Lower leg skin (tissue), 3 donors: ENCODE measurements at regions not wholly inside any gene's neighbourhood (a gene's known extent, or its start where the extent isn't known, plus 50 kb on each side); places are given as distances from the start of the nearest gene placed in this dataset.

ENCODE experiments used
- CTCF ChIP-seq, 3 donors: fragments of 450-650 bp; IDR thresholded peaks; one replicate each; pipeline ENCODE4 v1.5.1; 2016; ENCODE audit warnings: antibody characterized with exemption in 3 of 3, mild to moderate bottlenecking in 3 of 3, moderate library complexity in 2 of 3
- POLR2A ChIP-seq, 2 donors: fragments of 450-650 bp; IDR thresholded peaks; one replicate each; pipeline ENCODE4 v1.6.1; 2016 to 2017; ENCODE audit warnings: antibody characterized with exemption in 2 of 2, mild to moderate bottlenecking in 1 of 2, moderate library complexity in 1 of 2

GRCh38 chr2:17196380-17196779 lies 321.9 kb downstream of the RAD51AP2 start:
- TF ChIP-seq CTCF (IDR thresholded peaks at IDR 0.05): no peak
- no peak for TF ChIP-seq POLR2A (IDR thresholded peaks at IDR 0.05)
